HL-60 (cell line): ENCODE measurements at regions not wholly inside any gene's neighbourhood (a gene's known extent, or its start where the extent isn't known, plus 50 kb on each side); places are given as distances from the start of the nearest gene placed in this dataset.

Experiments used
- DNase-seq, 2 experiments: peaks; one replicate each; pipeline ENCODE4 v3.0.0-alpha.2; 2010 to 2020; ENCODE audit warnings: low read depth in 1 of 2, low spot score in 1 of 2
- H3K27ac ChIP-seq: fragments of 250-450 bp; sonication (Bioruptor Pico); replicated peaks from 2 replicates; pipeline ENCODE4 v1.5.1; 2020; ENCODE audit warnings: mild to moderate bottlenecking, moderate library complexity
- H3K27me3 ChIP-seq: fragments of 250-450 bp; sonication (Bioruptor Pico); 2 replicates; pipeline ENCODE4 v1.5.1; 2021; ENCODE audit warnings: mild to moderate bottlenecking, moderate library complexity; ENCODE audit not compliant: insufficient read depth, poor library complexity, severe bottlenecking
- H3K4me3 ChIP-seq: replicated peaks from 2 replicates; pipeline ENCODE4 v1.5.1; 2011; ENCODE audit warnings: mild to moderate bottlenecking, control low read depth, low read length; ENCODE audit not compliant: insufficient read depth
- GABPA ChIP-seq: IDR thresholded peaks from 2 replicates; pipeline ENCODE4 v1.6.1; 2012; ENCODE audit warnings: low read depth
- POLR2AphosphoS5 ChIP-seq: IDR thresholded peaks from 2 replicates; pipeline ENCODE4 v1.6.1; 2012; ENCODE audit warnings: low read depth
- SPI1 ChIP-seq: IDR thresholded peaks from 2 replicates; pipeline ENCODE4 v1.6.1; 2012; ENCODE audit warnings: low read depth, mild to moderate bottlenecking, borderline replicate concordance
- TF ChIP-seq, protein P1 (sequence below): IDR thresholded peaks from 2 replicates; pipeline ENCODE4 v1.6.1; 2012; ENCODE audit warnings: low read depth; ENCODE audit not compliant: insufficient replicate concordance
- TF ChIP-seq, protein P2 (sequence below): IDR thresholded peaks from one replicate; pipeline ENCODE4 v1.5.1; 2011; ENCODE audit warnings: low read length, control low read depth, inconsistent platforms; ENCODE audit not compliant: insufficient read depth

DNA sequence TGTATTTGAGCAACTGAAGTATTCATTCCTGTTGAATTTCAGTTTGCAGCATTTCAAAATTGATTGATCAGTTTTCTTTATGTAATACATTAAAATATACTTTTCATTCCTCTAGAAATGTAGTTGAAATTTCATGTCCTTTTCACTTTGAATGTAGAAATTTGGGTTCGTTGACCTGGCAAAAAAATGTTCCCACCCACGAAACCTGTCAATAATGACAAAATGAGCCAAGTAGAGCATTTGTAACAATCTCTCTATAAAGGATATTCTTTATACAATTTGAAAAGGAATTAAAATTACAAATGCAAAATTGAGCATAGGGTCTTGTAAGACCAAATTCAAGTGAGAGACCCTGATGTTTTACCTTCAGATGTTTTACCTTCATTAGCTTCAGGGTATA lies 283.9 kb downstream of the ANKRD50 start:
- no peaks in the 10 kb centered on the region for H3K27me3 ChIP-seq
- no peak for DNase-seq
- TF ChIP-seq SPI1 (no peak), POLR2AphosphoS5 (no peak), GABPA (no peak)
- TF ChIP-seq, protein P1, sequence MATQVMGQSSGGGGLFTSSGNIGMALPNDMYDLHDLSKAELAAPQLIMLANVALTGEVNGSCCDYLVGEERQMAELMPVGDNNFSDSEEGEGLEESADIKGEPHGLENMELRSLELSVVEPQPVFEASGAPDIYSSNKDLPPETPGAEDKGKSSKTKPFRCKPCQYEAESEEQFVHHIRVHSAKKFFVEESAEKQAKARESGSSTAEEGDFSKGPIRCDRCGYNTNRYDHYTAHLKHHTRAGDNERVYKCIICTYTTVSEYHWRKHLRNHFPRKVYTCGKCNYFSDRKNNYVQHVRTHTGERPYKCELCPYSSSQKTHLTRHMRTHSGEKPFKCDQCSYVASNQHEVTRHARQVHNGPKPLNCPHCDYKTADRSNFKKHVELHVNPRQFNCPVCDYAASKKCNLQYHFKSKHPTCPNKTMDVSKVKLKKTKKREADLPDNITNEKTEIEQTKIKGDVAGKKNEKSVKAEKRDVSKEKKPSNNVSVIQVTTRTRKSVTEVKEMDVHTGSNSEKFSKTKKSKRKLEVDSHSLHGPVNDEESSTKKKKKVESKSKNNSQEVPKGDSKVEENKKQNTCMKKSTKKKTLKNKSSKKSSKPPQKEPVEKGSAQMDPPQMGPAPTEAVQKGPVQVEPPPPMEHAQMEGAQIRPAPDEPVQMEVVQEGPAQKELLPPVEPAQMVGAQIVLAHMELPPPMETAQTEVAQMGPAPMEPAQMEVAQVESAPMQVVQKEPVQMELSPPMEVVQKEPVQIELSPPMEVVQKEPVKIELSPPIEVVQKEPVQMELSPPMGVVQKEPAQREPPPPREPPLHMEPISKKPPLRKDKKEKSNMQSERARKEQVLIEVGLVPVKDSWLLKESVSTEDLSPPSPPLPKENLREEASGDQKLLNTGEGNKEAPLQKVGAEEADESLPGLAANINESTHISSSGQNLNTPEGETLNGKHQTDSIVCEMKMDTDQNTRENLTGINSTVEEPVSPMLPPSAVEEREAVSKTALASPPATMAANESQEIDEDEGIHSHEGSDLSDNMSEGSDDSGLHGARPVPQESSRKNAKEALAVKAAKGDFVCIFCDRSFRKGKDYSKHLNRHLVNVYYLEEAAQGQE = no peak
- TF ChIP-seq, protein P2, sequence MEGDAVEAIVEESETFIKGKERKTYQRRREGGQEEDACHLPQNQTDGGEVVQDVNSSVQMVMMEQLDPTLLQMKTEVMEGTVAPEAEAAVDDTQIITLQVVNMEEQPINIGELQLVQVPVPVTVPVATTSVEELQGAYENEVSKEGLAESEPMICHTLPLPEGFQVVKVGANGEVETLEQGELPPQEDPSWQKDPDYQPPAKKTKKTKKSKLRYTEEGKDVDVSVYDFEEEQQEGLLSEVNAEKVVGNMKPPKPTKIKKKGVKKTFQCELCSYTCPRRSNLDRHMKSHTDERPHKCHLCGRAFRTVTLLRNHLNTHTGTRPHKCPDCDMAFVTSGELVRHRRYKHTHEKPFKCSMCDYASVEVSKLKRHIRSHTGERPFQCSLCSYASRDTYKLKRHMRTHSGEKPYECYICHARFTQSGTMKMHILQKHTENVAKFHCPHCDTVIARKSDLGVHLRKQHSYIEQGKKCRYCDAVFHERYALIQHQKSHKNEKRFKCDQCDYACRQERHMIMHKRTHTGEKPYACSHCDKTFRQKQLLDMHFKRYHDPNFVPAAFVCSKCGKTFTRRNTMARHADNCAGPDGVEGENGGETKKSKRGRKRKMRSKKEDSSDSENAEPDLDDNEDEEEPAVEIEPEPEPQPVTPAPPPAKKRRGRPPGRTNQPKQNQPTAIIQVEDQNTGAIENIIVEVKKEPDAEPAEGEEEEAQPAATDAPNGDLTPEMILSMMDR = no peak
- H3K4me3 ChIP-seq = no peak overlapping the region
- H3K27ac ChIP-seq = no peak overlapping the region

DNA sequence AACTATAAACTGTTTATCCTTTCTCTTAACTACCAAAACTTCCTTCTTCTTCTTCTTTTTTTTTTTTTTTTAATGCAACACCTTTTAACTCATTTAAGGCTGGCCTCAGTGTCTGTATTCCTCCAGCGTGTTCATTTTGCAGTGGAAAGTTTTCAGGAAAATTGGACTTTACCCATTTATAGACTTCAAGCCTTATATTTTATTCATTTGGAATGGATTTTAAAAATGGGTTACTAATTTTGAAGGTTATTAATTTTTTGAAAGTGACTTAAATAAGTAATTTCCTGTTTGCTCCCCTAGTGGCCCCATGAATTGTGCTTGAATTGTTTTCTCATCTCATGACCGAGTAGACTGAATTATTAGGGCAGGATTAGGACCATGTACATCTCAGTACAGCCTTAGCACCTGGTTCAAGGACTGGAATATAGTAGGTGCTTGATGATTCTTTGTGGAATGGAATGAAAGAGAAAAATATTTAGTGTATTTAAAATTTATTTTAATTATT lies 282.7 kb downstream of the ANKRD50 start:
- no peak for DNase-seq
- TF ChIP-seq, protein P2 = no peak
- Histone ChIP-seq H3K4me3 (no peak overlapping the region), H3K27me3 (no peaks in the 10 kb centered on the region), H3K27ac (no peak overlapping the region)

DNA sequence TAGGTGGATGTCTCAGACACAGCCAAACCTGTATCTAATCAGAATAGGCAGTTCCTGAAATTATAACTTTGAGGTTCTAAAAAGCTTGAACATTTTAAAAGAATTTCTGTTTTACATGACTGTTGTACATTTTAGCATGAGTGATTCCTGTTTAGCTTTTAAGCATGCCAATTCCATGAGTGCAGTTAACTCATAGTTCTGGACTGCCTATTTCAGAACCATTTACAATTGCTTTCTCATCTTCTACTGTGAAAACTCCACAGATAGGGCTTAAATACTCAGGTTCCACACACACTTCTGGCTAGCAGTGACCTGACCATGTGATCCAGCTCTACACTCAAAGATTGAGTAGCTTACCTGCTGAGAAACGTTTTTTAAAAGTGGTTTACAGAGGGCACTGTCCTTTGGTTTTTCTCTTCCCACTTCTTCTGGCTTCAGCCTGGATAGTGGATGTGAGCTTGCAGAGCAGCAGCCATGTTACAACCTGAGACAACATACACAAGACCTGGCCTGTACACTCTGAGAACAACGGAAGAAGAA lies 280.8 kb downstream of the ANKRD50 start:
- Histone ChIP-seq H3K27ac (no peak overlapping the region), H3K4me3 (no peak overlapping the region), H3K27me3 (no peaks in the 10 kb centered on the region)
- DNase-seq = no peak
- TF ChIP-seq SPI1 (no peak), POLR2AphosphoS5 (no peak), GABPA (no peak)
- TF ChIP-seq, protein P2 = no peak
- TF ChIP-seq, protein P1 = no peak

DNA sequence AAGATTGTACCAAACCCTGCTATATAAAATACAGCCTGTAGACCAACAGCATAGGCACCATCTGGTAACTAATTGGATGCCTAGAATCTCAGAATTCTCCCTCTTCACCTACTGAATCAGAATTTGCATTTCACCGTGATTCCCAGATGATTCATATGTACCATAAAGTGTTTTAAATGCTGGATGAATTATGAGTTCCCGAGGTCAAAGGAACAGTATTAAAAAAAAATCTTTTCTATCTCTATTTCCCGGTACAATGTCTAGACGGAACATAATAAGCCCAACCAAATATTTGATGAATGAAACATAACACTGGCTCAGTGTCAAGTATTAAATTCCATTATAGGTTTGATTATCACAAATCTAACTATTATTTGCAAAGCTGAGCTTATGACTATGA lies 280.0 kb downstream of the ANKRD50 start:
- Histone ChIP-seq H3K4me3 (no peak overlapping the region), H3K27ac (no peak overlapping the region), H3K27me3 (no peaks in the 10 kb centered on the region)
- TF ChIP-seq SPI1 = no peak
- TF ChIP-seq, protein P2 = no peak
- TF ChIP-seq GABPA = no peak
- no peak for DNase-seq
